ENCODE measurements at regions not wholly inside any gene's neighbourhood (a gene's known extent, or its start where the extent isn't known, plus 50 kb on each side); places are given as distances from the start of the nearest gene placed in this dataset.

DNA sequence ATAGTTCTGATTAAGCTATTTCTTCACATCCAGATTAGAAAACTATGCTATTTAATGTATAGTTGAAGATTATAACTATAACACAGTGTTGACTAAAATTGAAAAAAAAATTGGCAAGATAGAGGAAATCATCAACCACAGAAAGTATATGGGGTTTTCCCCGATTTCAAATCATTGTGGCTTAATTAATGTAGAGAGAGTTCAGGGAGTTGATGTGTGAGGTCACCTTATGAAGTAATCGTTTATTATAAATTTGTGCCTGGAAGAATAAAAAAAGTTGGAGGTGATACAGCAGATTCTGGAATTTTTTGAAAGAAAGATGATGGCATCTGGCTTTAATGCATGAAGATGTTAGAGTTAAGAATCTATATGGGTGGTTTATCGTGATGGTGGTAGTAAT, 84.3 kb downstream of the PTGS2 start:
- TF ChIP-seq, protein P1, sequence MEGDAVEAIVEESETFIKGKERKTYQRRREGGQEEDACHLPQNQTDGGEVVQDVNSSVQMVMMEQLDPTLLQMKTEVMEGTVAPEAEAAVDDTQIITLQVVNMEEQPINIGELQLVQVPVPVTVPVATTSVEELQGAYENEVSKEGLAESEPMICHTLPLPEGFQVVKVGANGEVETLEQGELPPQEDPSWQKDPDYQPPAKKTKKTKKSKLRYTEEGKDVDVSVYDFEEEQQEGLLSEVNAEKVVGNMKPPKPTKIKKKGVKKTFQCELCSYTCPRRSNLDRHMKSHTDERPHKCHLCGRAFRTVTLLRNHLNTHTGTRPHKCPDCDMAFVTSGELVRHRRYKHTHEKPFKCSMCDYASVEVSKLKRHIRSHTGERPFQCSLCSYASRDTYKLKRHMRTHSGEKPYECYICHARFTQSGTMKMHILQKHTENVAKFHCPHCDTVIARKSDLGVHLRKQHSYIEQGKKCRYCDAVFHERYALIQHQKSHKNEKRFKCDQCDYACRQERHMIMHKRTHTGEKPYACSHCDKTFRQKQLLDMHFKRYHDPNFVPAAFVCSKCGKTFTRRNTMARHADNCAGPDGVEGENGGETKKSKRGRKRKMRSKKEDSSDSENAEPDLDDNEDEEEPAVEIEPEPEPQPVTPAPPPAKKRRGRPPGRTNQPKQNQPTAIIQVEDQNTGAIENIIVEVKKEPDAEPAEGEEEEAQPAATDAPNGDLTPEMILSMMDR (IDR thresholded peaks at IDR 0.05), result no peak
- TF ChIP-seq POLR2A (IDR thresholded peaks at IDR 0.05), result no peak

Data from heart left ventricle (tissue), 13 donors.